Breast epithelium (tissue), 4 donors: ENCODE measurements at regions not wholly inside any gene's neighbourhood (a gene's known extent, or its start where the extent isn't known, plus 50 kb on each side); places are given as distances from the start of the nearest gene placed in this dataset.

Experiments
- DNase-seq, 2 donors: peaks; one replicate each; pipeline ENCODE4 v3.0.0-alpha.2; 2019; ENCODE audit warnings: low spot score in 2 of 2
- H3K27ac ChIP-seq, 2 donors: fragments of 200-600 bp; sonication (generic) in 1 of 2; one replicate each; pipeline ENCODE4 v1.5.1; 2016 to 2019; ENCODE audit warnings: mild to moderate bottlenecking in 1 of 2
- H3K27me3 ChIP-seq, 2 donors: fragments of 200-600 bp; sonication (generic) in 1 of 2; one replicate each; pipeline versions ENCODE4 v1.5.1 to v1.6.0; 2017 to 2019; ENCODE audit warnings: control low read depth in 1 of 2, mild to moderate bottlenecking in 1 of 2
- H3K36me3 ChIP-seq: fragments of 200-600 bp; one replicate; pipeline ENCODE4 v1.5.1; 2019
- H3K4me1 ChIP-seq, 2 donors: fragments of 200-600 bp; sonication (generic); one replicate each; pipeline ENCODE4 v1.5.1; 2016 to 2019; ENCODE audit warnings: control low read depth in 1 of 2
- H3K4me3 ChIP-seq, 3 donors: fragments of 200-600 bp; sonication (generic); 1 replicate in 2 of 3; 2 replicates in 1 of 3; pipeline ENCODE4 v1.5.1; 2016 to 2019; ENCODE audit warnings: mild to moderate bottlenecking in 3 of 3, moderate library complexity in 2 of 3
- H3K9me3 ChIP-seq, 2 donors: fragments of 200-600 bp; sonication (generic) in 1 of 2; one replicate each; pipeline ENCODE4 v1.5.1; 2016 to 2019; ENCODE audit warnings: control low read depth in 1 of 2
- CTCF ChIP-seq, 3 donors: fragments of 450-650 bp; IDR thresholded peaks; one replicate each; pipeline ENCODE4 v1.5.1; 2016 to 2017; ENCODE audit warnings: antibody characterized with exemption in 3 of 3, mild to moderate bottlenecking in 3 of 3, moderate library complexity in 3 of 3
- POLR2A ChIP-seq: fragments of 450-650 bp; IDR thresholded peaks from one replicate; pipeline ENCODE4 v1.6.1; 2016; ENCODE audit warnings: antibody characterized with exemption, mild to moderate bottlenecking, moderate library complexity
- POLR2AphosphoS5 ChIP-seq, 3 donors: sonication (generic); formaldehyde crosslinking; IDR thresholded peaks; one replicate each; pipeline ENCODE4 v1.6.1; 2017; ENCODE audit warnings: antibody characterized with exemption in 3 of 3
- intact Hi-C: fragments of 100-400 bp; cut with DNase I; formaldehyde crosslinking; loops from one replicate; pipeline ENCODE4 v1.15.1; 2023; ENCODE audit warnings: low total_unique reads

GRCh38 chr14:43042408-43042807, 1435.7 kb downstream of the LRFN5 start:
- Histone ChIP-seq H3K27me3 (no peaks in the 10 kb centered on the region), H3K4me3 (no peak overlapping the region), H3K27ac (no peak overlapping the region), H3K9me3 (no peaks in the 10 kb centered on the region), H3K4me1 (no peaks in the 10 kb centered on the region), H3K36me3 (no peaks in the 10 kb centered on the region)
- TF ChIP-seq POLR2AphosphoS5 (IDR thresholded peaks at IDR 0.05) (no peak), POLR2A (no peak), CTCF (IDR thresholded peaks at IDR 0.05) (no peak)
- intact Hi-C loops: no loop called here
- DNase-seq: no peak

- TF ChIP-seq POLR2AphosphoS5 (IDR thresholded peaks at IDR 0.05) (no peak), CTCF (IDR thresholded peaks at IDR 0.05) (no peak), POLR2A (no peak)
- intact Hi-C loops: no loop called here
- Histone ChIP-seq H3K9me3 (no peaks in the 10 kb centered on the region), H3K4me3 (no peak overlapping the region), H3K27me3 (no peaks in the 10 kb centered on the region), H3K36me3 (no peaks in the 10 kb centered on the region), H3K27ac (no peak overlapping the region), H3K4me1 (no peaks in the 10 kb centered on the region)
- DNase-seq: no peak
These were observed 1435.3 kb downstream of the LRFN5 start for GRCh38 chr14:43041976-43042375.

- no peaks in the 10 kb centered on the region for H3K36me3 ChIP-seq
- H3K27ac ChIP-seq: no peak overlapping the region
- H3K4me1 ChIP-seq: no peaks in the 10 kb centered on the region
- H3K9me3 ChIP-seq: no peaks in the 10 kb centered on the region
- DNase-seq: no peak
- no peaks in the 10 kb centered on the region for H3K27me3 ChIP-seq
- TF ChIP-seq CTCF (IDR thresholded peaks at IDR 0.05) (no peak), POLR2AphosphoS5 (IDR thresholded peaks at IDR 0.05) (no peak), POLR2A (no peak)
- intact Hi-C loops: no loop called here
- no peak overlapping the region for H3K4me3 ChIP-seq
These were observed 1434.5 kb downstream of the LRFN5 start for GRCh38 chr14:43041207-43041606.

GRCh38 chr14:43039881-43040280, 1433.2 kb downstream of the LRFN5 start:
- DNase-seq: no peak
- intact Hi-C loops: no loop called here
- TF ChIP-seq CTCF (IDR thresholded peaks at IDR 0.05) (no peak), POLR2A (no peak), POLR2AphosphoS5 (IDR thresholded peaks at IDR 0.05) (no peak)
- Histone ChIP-seq H3K36me3 (no peaks in the 10 kb centered on the region), H3K27ac (no peak overlapping the region), H3K4me1 (no peaks in the 10 kb centered on the region), H3K4me3 (no peak overlapping the region), H3K27me3 (no peaks in the 10 kb centered on the region), H3K9me3 (no peaks in the 10 kb centered on the region)

DNA sequence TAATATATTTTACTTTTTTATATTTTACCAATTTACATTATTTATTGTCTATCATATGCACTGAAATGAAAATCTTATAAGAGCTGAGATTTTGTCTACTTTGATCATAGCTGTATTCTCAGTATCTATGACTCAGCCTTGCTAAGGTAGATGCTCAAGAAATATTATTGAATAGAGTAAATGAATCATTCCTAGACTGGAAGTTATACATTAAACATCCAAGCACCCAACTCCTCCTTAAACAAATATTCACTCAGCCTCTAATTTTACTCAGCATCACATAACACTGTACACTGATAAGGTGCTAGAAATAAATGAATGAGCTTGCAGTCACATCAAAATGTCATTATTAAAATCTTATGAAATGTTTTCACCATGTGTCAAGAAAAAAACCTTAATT, 1424.9 kb downstream of the LRFN5 start:
- DNase-seq: no peak
- intact Hi-C loops: no loop called here
- Histone ChIP-seq H3K4me3 (no peak overlapping the region), H3K4me1 (no peaks in the 10 kb centered on the region), H3K27ac (no peak overlapping the region), H3K9me3 (no peaks in the 10 kb centered on the region), H3K36me3 (no peaks in the 10 kb centered on the region), H3K27me3 (no peaks in the 10 kb centered on the region)
- no peak for TF ChIP-seq POLR2AphosphoS5 (IDR thresholded peaks at IDR 0.05)
- no peak for TF ChIP-seq CTCF (IDR thresholded peaks at IDR 0.05)
- TF ChIP-seq POLR2A: no peak
